WERI-Rb-1 (cell line): ENCODE measurements at regions not wholly inside any gene's neighbourhood (a gene's known extent, or its start where the extent isn't known, plus 50 kb on each side); places are given as distances from the start of the nearest gene placed in this dataset.

Experiments
- DNase-seq: peaks from one replicate; pipeline ENCODE4 v3.0.0-alpha.2; 2020
- H3K27ac ChIP-seq: fragments of 250-450 bp; sonication (Bioruptor Pico); 2 replicates; pipeline ENCODE4 v1.5.1; 2020; ENCODE audit warnings: mild to moderate bottlenecking, moderate library complexity
- H3K27me3 ChIP-seq: fragments of 250-450 bp; sonication (Bioruptor Pico); 2 replicates; pipeline ENCODE4 v1.5.1; 2021; ENCODE audit warnings: mild to moderate bottlenecking, low read depth, moderate library complexity; ENCODE audit not compliant: insufficient read depth, severe bottlenecking
- H3K36me3 ChIP-seq: fragments of 250-450 bp; sonication (Bioruptor Pico); 2 replicates; pipeline ENCODE4 v1.5.1; 2020; ENCODE audit warnings: mild to moderate bottlenecking, moderate library complexity
- H3K4me3 ChIP-seq: 2 replicates; pipeline ENCODE4 v1.5.1; 2011; ENCODE audit warnings: low read depth, mild to moderate bottlenecking, control low read depth, low read length
- H3K9me3 ChIP-seq: fragments of 250-450 bp; sonication (Bioruptor Pico); 2 replicates; pipeline ENCODE4 v1.5.1; 2021; ENCODE audit warnings: mild to moderate bottlenecking, moderate library complexity; ENCODE audit not compliant: severe bottlenecking
- CTCF ChIP-seq: IDR thresholded peaks from 2 replicates; pipeline ENCODE4 v1.5.1; 2011; ENCODE audit warnings: low read depth, mild to moderate bottlenecking, control low read depth, inconsistent platforms, low read length

GRCh38 chr15:81475471-81475870 is 101.5 kb upstream of the TMC3 start:
- H3K36me3 ChIP-seq: no peaks in the 10 kb centered on the region
- H3K27me3 ChIP-seq: no peaks in the 10 kb centered on the region
- no peak for TF ChIP-seq CTCF
- no peak for DNase-seq
- H3K27ac ChIP-seq: no peak overlapping the region
- no peaks in the 10 kb centered on the region for H3K9me3 ChIP-seq
- no peak overlapping the region for H3K4me3 ChIP-seq

- no peaks in the 10 kb centered on the region for H3K36me3 ChIP-seq
- no peak overlapping the region for H3K4me3 ChIP-seq
- H3K27me3 ChIP-seq: no peaks in the 10 kb centered on the region
- no peak for DNase-seq
- no peak for TF ChIP-seq CTCF
- H3K27ac ChIP-seq: no peak overlapping the region
- no peaks in the 10 kb centered on the region for H3K9me3 ChIP-seq
Observed at GRCh38 chr15:81473946-81474345, 99.9 kb upstream of the TMC3 start.

GRCh38 chr15:81473177-81473576 is 99.2 kb upstream of the TMC3 start:
- Histone ChIP-seq H3K27ac (no peak overlapping the region), H3K27me3 (no peaks in the 10 kb centered on the region), H3K4me3 (no peak overlapping the region), H3K9me3 (no peaks in the 10 kb centered on the region), H3K36me3 (no peaks in the 10 kb centered on the region)
- no peak for TF ChIP-seq CTCF
- no peak for DNase-seq

- Histone ChIP-seq H3K4me3 (no peak overlapping the region), H3K36me3 (no peaks in the 10 kb centered on the region), H3K27me3 (no peaks in the 10 kb centered on the region), H3K27ac (no peak overlapping the region), H3K9me3 (no peaks in the 10 kb centered on the region)
- no peak for DNase-seq
- TF ChIP-seq CTCF: no peak
Observed at GRCh38 chr15:81471151-81471550, 97.1 kb upstream of the TMC3 start.

GRCh38 chr15:81469154-81469553 is 95.1 kb upstream of the TMC3 start:
- H3K27ac ChIP-seq: no peak overlapping the region
- H3K36me3 ChIP-seq: no peaks in the 10 kb centered on the region
- no peak for TF ChIP-seq CTCF

GRCh38 chr15:81466741-81467140 is 92.7 kb upstream of the TMC3 start:
- TF ChIP-seq CTCF: no peak
- Histone ChIP-seq H3K4me3 (no peak overlapping the region), H3K27me3 (no peaks in the 10 kb centered on the region), H3K9me3 (no peaks in the 10 kb centered on the region), H3K36me3 (no peaks in the 10 kb centered on the region), H3K27ac (no peak overlapping the region)
- no peak for DNase-seq

More at GRCh38 chr15:81469154-81469553, 95.1 kb upstream of the TMC3 start:
- H3K27me3 ChIP-seq: no peaks in the 10 kb centered on the region
- DNase-seq: no peak
- no peak overlapping the region for H3K4me3 ChIP-seq
- H3K9me3 ChIP-seq: no peaks in the 10 kb centered on the region
